GM18520 (cell line): ENCODE measurements at regions not wholly inside any gene's neighbourhood (a gene's known extent, or its start where the extent isn't known, plus 50 kb on each side); places are given as distances from the start of the nearest gene placed in this dataset.
"Not testable (repeated sequence)": the region's sequence is repeated elsewhere in the genome, so short reads cannot be mapped to it uniquely, and the experiment has no call there.

ENCODE experiments used
- ATAC-seq: cut with Tn5 transposase; IDR thresholded peaks from one replicate; pipeline ENCODE4 v1.9.1; 2021; ENCODE audit not compliant: unreplicated experiment

DNA sequence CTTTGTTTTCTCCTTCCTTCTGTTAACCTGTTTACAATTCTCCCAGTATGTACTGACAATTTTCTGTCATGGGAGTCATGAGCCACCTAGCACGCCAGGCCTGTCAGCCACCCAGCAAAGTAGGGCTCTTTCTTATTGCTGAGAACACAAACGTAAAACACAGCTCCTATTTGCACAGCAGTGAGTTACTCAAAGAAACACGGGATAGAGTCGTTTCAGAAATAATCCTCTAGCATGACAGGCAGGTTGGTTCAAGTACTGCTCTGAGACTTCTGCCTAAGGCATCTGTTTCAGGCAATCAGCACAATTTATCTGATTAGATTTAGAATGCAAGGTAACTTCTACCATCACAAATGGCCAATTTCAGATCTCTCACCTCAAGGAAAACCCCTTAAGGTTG is 88.8 kb downstream of the CD24 start:
- no peak for ATAC-seq

DNA sequence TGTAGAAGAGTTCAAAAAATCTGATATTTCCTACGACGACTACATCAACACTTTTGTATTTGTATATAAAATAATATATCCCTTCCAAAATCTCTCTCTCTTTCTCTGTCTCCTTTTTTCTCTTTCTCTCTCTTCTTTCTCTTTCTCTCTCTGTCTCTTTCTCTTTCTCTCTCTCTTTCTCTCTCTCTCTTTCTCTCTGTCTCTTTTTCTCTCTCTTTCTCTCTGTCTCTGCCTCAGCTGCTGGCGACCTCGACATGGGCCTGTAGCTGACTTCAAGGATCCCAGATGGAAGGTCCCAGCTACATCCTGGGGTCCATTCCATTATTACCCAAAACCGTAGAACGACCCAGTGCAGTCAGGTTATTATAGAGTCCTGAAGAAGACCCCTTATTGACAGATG is 90.0 kb downstream of the CD24 start:
- no peak for ATAC-seq

DNA sequence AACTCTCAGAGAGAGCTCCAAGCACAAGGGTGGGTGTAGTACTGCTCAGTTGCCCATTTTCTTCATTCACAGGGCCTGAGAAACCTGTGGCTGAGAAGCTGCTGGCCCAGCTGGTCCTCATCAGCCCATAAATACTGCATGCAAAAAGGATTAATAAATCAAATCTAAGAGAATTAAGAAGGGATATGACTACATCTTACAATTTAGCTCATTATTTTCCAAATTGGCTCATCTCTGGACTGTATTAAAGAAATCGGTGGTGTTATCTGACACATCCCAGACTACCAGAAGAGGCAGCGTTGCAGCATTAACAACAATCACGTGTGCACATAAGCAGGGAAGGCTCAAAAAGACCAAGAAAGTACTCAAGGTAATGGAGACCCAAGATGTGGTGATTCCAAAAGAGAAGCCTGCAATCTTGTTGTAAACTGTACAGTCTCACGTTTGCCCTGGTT is 90.7 kb downstream of the CD24 start:
- no peak for ATAC-seq

DNA sequence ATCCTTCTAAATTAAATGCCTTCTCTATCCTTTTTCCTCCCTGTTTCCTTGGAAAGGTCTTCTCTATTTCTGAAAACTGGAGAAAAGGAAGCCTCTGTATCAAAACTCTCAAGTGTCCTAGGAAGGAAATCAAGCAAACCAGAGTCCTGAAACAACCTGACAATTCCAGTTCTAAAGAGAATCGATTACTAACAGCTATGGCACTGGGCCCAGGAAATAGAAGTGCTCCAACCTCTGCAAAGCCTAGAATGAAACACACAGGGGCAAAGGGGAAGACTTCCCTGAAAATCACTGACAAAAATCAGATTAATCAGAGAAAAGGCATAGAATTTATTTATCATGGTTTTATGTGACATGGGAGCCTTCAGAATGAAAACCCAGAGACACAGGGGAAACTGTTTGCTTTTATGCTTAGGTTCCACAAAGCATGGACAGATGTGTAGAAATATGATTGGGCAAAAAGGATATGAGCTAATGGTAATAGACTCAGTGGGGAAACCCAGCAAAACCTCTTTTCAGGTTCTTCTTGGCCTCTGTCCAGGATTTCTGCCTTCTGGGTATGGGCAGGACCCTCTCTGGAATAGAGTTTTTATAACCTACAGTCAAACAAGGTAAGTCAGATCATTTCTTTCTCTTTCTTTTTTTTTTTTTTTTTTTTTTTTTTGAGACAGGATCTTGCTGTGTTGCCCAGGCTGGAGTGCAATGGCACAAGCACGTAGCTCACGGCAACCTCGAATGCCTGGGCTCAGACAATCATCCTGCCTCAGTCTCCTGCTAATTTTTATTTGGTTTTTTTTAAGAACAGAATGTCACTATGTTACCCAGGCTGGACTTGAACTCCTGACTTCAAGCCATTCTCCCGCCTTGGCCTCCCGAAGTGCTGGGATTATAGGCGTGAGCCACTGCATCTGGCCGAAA is 91.7 kb downstream of the CD24 start:
- no peak for ATAC-seq

DNA sequence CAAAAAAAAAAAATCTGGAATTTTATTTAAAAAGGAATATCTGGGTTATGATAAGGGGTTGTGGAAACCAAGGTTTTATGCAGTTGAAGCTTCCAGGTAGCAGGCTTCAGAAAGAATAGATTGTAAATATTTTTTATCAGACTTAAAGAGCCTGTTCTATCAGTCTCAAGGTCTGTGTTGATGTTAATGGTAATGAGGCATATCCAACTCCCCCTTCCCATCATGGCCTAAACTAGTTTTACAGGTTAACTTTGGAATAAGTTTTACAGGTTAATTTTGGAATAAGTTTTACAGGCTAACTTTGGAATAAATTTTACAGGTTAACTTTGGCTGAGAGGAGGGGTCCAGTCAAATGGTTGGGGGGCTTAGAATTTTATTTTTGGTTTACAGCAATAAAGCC is 92.4 kb downstream of the CD24 start:
- ATAC-seq = no peak

DNA sequence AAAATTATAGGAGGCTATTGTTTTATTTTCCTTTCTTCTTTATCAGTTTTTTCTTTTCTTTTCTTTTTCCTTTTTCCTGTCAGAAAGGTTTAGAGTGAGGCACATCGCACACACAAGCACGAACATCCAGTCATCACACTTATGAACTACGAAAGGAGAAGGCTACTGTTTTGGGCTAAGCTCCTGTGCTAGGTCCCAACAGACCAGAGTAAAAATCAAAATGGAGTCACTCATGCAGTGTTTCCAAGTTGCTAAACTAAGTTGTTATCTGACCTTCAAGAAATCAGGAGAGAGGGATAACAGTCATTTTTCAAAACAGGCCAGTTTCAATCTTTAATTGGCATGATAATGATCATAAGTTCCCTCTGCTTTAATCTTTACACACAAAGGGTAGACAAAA is 93.6 kb downstream of the CD24 start:
- ATAC-seq = no peak

DNA sequence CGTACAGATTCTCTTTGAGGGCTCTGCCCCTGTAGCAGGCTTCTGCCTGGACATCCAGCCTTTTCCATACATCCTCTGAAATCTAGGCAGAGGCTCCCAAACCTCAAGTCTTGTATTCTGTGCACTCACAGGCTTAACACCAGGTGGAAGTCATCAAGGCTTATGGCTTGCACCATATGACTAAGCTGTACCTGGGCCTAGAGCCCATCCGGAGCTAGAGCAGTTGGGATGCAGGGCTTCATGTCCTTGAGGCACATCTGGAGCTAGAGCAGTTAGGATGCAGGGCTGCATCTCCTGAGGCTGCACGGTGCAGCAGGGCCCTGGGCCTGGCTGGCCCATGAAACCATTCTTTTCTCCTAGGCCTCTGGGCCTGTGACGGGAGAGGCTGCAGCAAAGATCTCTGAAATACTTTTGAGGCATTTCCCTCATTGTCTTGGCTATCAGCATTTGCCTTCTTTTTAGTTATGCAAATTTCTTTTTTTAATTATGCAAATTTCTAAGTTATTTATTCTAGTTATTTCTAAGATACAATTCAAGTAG is 98.7 kb downstream of the CD24 start:
- ATAC-seq = no peak

DNA sequence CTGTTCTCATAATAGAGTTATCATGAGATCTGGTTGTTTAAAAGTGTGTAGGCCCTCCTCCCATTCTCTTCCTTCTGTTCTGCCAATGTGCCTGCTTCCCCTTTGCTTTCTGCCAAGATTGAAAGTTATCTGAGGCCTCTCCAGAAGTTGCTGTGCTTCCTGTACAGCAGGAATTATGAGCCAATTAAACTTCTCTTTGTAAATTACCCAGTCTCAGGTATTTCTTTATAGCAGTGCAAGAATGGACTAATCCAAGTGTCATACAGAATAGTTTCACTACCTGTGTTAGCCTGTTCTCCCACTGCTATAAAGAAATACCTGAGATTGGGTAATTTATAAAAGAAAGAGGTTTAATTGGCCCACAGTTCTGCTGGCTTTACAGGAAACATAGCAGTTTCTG is 100.0 kb downstream of the CD24 start:
- no peak for ATAC-seq

DNA sequence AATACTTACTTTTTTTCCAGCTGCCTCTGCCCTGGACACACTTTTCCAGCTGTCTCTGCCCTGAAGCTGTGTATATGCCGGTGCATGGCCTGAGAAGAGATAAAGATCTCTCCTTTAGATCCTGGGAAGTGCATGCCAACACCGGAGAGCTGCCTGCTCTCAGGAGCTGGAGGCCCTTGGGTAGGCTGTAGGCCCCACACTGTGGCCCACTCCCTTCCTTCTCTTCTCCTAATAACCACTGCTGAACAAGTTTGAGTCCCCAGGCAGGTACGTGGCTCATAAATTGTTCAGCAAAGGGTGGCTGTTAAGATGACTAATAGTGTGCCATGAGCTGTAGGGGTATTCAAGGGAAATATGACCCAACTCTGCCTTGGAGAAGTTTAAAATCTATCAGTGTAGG is 102.5 kb downstream of the CD24 start:
- ATAC-seq = no peak

DNA sequence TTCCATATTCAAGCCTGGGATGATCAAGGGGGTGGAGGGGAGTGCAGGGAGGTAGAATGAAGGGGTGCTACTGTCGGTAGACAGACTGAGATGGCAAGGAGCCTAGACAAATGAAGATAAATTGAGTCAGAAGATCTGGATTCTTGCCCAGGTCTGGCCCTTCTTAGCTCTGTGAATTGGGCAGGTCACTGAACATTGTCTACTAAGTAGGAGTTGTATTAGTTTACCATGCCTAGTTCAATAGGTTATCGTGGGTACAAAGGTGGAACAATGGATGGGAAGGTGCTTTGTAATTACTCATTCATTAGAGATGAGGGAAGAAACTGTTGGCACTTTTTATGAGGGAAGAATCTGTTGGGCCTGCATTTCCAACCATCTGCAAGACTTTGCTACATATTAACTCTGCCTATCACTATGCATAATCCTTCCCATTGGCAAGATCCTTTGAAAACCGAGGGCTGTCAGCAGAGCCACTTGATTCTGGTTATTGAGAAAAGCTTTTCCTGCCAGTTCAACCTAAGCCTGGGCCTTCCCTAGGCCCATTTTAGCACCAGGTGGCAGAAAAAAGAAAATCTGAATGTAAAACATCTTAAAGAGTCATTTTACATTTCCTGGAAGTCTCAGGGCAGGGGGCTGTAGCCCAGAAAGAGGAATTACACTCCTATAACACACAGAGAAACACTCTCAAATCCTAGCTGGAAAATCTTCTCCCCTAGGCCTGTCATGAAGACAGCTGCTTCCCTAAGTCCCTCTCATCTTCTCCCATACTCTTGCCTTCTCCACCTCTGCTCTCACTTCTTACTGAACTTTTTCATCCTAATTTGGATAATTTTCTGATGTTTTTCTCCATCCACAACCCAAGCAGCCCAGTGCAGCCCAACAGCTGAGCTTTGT is 103.5 kb downstream of the CD24 start:
- no peak for ATAC-seq

DNA sequence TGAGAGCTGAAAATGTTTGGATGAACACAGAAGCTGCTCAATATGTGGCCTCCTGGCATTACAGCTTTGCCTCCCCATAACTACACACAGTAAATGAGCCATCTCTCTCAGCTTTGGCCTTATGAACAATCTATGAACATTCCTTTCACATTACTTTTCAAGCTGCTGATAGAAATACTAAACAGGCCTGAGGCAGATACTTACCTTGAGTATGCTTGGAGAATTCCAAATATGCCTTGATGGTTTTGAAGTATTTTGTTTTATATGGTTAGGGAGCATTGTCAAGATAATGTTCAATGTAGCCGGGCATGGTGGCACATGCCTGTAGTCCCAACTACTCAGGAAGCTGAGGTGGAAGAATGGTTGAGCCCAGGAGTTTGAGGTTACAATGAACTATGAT is 104.5 kb downstream of the CD24 start:
- ATAC-seq = no peak

DNA sequence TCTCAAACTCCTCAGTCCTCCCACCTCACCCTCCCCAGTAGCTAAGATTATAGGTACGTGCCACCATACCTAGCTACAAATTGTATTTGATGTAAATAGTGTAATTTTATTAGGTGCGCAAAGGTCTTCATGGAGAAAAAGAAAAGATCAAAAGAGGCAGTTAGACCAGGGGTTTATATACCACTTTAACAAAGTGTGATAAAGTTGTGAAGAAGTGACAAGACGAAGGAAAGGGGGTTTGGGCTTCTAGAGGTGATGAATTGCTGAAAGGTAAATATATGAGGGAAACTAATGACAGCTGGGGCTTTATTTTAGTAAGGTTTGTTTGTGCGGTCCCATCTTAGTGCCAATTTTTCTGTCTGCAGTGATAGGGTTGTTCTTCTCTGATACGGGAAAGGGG is 105.3 kb downstream of the CD24 start:
- no peak for ATAC-seq

DNA sequence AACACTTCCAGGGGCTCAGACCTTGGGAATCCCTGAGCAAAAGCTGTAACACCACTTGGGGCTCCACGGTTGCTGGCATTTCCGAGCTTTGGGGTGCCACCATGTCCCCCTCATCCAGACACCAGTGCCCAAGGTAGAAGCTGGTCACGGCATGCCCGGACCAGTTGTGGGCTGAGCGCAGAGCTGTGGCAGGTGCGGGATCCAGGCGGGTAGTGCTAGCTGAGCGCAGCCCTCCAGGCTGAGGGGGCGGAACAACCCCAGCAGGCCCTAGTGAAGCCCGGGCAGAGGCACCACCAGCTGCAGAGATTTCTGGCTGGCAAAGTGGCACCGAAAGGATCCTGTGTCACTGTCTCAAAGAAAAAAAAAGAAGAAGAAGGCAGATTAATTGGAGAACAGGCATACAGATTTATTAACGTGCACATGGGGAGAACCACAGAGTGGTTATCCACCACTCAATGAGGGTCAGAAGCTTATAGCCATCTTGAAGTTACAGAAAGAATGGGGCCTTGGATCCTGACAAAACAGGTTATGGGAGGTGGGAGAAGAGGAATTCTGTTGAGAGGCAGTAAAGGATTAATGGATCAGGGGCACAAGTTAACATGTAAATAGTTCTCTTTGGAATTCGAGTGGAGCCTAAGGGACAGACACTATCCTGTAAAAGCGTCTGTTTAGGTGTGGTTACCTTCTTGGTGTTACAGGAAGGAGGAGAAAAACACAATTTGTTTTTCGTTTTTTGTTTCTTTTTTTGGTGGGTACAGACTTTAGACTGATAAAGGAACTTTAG is 107.5 kb downstream of the CD24 start:
- ATAC-seq = no peak

DNA sequence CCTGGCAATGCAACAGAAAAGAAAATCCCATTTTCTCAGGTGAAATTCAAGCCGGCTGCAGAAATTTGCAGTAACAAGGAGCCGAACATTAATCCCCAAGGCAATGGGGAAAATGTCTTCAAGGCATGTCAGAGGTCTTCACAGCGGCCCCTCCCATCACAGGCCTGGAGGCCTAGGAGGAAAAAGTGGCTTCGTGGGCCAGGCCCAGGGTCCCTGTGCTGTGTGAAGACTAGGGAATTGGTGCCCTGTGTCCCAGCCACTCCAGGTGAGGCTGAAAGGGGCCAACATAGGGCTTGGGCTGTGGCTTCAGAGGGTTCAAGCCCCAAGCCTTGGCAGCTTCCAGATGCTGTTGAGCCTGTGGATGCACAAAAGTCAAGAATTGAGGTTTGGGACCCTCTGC is 111.7 kb downstream of the CD24 start:
- ATAC-seq = no peak

DNA sequence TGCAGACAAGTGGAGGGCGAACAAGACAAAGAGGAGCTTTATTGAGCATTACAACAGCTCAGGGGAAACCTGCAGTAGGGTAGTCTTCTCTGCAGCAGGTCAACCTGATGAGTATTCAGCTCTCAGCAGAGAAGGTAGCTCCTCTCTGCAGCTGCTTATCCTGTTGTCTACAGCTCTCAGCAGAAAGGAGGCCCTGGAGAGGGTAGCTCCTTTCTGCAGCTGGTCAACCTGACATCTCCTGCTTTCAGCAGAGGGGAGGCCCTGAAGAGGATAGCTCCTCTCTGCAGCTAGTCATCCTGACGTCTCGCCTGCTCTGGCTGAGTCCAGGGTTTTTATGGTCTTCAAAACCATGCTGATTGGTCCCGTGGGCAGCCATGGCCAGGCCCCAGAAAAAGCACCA is 113.6 kb downstream of the CD24 start:
- no peak for ATAC-seq

DNA sequence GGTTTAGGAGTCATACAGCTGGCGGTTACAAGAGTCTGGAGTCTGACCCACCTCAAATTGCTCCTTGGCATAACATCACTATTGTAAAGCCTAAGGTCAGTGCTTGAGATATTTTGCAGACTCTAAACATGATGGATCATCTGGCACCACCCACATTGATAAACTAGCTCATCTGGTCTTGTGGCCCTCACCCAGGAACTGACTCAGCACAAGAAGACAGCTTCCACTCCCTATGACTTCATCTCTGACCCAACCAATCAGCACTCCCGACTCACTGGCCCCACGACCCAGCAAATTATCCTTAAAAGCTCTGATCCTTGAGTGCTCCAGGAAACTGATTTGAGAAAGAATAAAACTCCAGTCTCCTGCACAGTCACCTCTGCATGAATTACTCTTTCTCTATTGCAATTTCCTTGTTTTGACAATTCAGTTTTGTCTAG is 115.9 kb downstream of the CD24 start:
- no peak for ATAC-seq

DNA sequence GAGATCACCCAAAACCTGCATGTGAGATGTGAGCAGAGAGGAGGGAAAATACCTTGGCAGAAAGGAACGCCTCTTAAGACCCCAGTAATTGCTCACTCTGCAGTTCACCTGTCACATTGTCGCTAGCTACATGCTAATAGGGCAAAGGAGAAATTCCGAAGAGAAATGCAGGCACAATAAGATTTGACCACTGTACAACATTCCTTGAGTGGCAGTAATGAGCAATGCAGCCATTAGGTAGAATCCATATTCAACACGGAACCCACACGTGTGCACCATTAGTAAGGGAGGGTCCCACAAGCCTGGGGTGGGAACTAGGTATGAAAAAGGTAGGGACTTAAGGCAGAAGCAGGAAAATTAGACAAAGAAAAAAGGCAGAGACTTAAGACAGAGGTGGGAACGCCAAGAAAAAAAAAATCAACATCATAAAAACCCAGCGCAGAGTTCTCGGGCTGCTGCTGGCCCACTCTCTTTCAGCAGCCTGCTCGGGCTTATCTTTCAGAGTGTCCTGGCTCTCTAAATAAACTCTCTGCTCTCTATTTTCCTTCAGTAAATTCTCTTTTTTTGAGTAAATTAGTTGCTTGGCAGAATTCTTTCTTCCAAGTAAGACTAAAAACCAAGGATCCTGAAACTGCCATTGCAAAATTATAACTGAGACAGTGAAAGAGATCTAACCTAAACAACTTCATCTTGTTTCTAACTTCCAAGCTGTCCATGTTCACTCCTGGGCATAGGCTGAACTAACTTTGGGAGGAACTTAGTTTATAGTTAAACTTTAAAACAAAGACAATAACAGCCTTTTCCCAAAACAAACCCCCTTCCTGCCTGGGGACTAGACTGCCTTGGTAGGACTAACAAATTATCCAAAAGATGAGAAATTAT is 116.5 kb downstream of the CD24 start:
- ATAC-seq = no peak

DNA sequence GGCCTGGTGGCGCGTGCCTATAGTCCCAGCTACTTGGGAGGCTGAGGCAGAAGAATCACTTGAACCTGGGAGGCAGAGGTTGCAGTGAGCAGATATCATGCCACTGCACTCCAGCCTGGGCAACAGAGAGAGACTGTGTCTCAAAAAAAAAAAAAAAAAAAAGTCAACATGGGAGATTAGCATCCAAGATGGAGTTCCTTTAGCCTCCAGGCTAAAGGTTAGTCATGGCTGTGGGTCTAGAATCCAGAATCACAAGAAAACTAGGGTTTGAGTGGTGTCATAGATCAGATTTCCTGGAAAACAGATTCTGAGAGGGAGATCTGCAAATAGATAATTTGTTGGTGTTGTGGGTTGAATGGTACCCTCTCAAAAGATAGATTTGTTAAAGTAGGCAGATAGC is 117.2 kb downstream of the CD24 start:
- not testable (repeated sequence) for ATAC-seq

DNA sequence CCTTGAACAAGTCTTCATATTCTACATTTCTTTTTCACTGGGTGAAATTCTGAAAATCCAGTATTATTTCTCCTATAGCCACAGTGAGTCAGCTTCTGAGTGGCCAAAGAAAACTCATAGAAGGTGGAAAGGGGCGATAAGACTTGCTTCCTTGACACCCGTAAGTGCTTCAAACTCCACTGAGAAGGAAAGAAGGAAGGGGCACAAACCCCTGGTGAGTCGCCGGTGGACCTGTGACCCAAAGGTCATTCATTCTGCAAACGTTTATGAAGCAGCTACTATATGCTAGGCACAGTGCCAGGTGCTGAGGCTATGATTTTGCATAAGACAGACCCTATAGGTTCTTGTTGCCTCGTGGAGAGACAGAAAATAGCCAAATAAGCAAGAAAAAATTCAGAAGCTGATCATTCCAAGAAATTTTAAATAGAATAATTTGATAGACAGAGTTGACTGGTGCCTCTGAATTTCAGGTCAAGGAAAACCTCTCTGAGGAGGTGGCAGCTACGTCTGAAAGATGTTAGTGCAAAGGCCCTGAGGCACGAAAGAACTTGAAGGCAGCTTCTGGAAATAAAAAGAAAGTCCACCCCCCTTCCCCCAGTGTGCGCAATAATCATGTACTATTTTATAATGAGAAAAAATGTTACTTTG is 118.2 kb downstream of the CD24 start:
- ATAC-seq = no peak
